Right kidney (tissue), 1 donor: ENCODE measurements at regions not wholly inside any gene's neighbourhood (a gene's known extent, or its start where the extent isn't known, plus 50 kb on each side); places are given as distances from the start of the nearest gene placed in this dataset.
"Not testable (repeated sequence)": the region's sequence is repeated elsewhere in the genome, so short reads cannot be mapped to it uniquely, and the experiment has no call there.

ENCODE experiments used
- DNase-seq: peaks from one replicate; pipeline ENCODE4 v3.0.0-alpha.2; 2016

- DNase-seq, result no peak
Measured at GRCh38 chr6:50962213-50962759, 143.6 kb downstream of the TFAP2B start.

DNA sequence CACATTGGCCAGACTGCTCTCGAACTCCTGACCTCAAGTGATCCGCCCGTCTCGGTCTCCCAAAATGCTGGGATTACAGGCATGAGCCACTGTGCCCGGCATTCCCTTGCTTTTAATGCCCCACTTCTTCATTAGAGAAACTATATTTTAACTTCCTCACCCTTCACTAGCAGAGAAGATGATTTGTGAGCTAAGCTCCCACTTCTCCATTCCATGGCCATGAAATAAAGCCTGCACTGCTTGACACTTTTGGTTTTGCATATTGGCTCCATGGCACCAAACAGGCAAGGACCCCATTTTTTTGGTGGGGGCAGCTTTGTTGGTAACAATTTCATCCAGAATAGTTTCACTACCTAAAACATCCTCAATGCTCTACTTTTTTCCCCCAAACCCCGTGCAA lies 145.3 kb downstream of the TFAP2B start:
- no peak for DNase-seq

DNA sequence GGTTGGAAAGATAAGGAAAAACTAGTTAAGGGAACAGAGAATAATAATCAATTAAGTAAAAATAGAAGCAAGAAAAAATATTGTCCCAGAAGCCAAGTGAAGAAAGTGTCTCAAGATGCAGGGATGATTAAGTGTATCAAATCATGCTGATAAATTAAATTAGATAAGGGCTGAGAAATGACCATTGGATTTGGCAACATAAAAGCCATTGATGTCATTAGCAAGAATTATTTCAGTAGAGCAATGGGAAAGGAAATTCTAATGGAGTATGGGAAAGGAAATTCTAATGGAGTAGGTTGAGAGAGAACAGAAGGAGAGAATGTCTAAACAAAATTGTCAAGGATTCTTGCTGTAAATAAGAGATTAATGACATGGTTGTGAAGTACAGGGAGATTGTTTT lies 146.8 kb downstream of the TFAP2B start:
- DNase-seq, result no peak

DNA sequence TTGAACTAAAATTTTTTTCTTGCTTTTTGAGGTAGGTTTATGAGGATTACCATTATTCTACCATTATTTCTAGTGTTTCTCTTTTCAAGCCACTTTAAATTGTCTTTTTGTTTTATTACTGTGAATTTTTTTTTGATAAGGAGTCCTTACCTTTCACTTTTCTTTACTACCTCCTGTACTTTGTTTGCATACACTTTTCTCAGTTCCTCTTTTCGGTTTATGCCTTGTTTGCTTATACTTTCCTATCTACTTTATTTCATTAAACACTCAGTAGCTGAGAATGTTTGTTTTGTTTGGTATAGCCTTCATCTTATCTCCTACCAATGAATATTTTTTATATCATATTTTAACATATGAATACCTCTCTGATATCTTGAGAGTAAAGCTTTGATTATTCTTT lies 147.9 kb downstream of the TFAP2B start:
- no peak for DNase-seq

- DNase-seq, result no peak
Measured at GRCh38 chr6:50966986-50967385, 148.3 kb downstream of the TFAP2B start.

DNA sequence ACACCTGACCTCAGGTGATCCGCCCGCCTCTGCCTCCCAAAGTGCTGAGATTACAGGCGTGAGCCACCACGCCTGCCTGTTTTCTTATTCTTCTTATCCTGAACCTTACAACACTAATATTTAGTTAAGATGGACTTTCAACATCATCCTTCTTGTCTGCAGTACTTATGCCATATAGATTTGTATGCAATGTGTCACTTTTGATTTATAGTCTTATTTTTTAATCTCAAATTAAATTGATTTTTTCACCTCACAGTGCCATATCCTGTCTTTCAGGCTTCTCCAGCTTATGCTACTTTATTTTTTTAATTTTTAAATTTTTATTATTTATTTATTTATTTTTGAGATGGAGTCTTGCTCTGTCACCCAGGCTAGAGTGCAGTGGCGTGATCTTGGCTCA lies 149.6 kb downstream of the TFAP2B start:
- not testable (repeated sequence) for DNase-seq

- no peak for DNase-seq
Measured at GRCh38 chr6:50970908-50971307, 152.2 kb downstream of the TFAP2B start.

DNA sequence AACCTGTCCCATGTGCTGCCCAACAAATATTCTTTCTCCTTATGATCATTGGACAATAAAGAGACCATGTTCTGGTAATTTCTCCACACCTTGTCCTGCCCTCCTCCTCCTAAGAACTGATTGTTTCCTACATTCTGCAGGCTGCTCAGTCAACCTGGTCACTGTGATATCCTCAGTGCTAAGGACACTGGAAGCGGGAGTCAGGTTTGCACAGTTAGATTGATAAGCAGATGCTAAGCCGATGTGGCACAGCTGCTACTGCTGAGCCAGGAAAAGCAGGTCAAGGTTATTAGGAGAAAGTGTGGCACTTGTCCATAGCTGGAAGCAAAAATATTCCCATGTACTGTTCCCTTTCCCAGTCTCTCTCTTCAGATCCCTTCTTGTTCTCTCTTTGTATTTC lies 154.8 kb downstream of the TFAP2B start:
- no peak for DNase-seq

DNA sequence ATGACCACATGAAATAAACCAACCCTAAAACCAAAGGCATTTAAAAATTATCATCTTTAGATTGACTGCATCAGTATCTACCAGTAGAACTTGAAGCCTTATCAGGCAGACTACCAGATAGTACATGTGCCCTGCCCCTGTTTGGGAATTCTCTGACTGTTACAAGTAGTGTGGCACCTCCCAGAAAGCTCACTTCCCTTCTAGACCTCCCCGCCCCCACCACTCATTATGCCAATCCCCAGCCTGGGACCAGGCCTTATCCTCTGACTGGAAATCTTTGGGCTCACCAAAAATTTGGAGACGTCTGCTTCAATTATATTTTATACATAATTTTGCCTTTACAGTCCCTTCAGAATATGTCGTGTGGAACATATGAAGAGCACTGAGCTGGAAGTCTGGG lies 155.6 kb downstream of the TFAP2B start:
- DNase-seq, result no peak

DNA sequence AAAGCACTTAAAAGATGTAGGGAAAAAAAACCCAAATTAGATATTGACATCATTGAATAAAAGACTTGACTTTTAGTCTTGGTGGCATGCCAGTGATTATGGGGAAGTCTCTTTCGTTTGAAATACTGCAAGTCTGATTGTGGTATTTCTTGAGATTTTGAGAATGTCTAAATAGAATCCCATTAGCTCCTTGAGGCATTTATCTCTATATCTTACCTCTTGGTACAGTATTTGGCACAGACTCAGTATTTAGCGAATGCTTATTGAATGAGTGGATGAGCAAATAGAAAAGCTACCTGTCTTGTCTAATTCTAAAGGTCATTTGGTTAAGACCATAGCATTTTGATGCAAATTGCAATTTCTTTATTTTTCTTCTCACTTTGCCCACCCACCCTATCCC lies 156.5 kb downstream of the TFAP2B start:
- no peak for DNase-seq

GRCh38 chr6:50976907-50977306 lies 158.2 kb downstream of the TFAP2B start:
- no peak for DNase-seq

DNA sequence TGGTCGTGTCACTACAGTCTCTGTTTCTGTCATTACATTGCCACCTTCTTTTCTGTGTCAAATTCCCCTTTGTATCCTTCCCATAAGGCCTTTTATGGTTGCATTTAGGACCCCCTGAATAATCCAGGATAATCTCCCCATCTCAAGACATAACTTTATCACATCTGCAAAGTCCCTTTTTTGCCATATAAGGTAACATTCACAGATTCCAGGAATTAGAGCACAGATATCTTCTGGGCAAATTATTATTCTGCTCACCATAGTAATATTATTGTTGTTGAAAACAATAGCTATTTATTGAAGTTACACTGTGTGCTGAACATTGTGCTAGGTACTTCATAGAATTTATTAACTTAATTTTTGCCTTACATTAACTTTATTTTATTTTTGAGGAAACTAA lies 159.1 kb downstream of the TFAP2B start:
- DNase-seq, result no peak

GRCh38 chr6:50978380-50979170 lies 159.9 kb downstream of the TFAP2B start:
- DNase-seq, result peak; percentile 5

- DNase-seq, result no peak
Measured at GRCh38 chr6:50979171-50979525, 160.5 kb downstream of the TFAP2B start.

DNA sequence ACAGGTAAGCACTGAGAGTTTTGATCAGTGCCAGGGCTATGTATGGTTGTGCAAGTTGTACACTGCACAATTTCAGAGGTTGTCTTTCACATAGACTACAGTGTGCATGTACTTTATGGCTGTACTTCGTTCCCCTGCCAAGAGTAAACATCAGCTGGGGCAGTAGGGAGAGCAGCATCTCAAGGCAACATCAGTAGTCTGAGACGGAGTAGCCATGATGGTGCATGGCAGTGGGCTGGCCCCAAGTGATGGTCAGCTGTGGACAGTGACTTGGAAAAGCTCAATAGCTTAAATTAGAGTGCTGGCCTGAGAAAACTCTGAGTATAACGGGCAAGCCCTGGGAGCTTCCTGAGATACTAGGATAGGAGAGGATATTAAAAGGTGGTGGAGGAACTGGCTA lies 165.5 kb downstream of the TFAP2B start:
- DNase-seq, result no peak

GRCh38 chr6:50986319-50986718 lies 167.6 kb downstream of the TFAP2B start:
- no peak for DNase-seq

GRCh38 chr6:50989123-50989522 lies 170.5 kb downstream of the TFAP2B start:
- DNase-seq, result no peak

DNA sequence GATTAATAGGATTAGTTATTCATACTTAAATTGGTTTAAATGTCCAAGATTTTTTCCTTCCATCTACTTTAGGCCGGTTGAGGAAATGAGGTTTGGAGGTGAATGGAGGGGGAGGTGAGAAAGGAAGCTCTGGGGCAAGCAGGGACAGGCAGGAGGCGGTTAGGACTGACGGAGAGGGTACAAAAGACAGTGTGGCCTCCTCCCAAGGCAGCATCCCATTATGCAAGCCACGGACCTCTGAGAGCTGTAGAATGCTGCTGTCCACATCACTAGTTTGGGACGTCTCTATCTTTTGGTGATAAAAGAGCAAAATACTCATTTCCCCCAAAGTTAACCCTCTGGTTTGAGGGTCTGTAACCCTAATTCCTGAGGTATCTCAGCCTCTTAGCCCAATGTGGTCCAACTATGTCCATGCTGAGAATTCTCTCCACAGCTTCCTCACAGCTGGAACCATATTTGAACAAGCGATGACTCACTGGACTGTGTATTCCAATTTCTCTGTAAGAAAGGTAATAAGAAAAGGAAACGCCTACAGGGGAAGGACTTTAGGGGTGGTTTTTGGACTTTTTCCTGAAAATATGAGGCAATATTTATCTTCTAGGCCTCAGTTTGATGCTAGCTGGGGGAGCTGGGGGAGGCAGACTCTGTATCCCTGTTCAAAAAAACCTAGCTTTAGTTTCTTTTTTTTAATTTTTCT lies 172.2 kb downstream of the TFAP2B start:
- DNase-seq, result no peak

DNA sequence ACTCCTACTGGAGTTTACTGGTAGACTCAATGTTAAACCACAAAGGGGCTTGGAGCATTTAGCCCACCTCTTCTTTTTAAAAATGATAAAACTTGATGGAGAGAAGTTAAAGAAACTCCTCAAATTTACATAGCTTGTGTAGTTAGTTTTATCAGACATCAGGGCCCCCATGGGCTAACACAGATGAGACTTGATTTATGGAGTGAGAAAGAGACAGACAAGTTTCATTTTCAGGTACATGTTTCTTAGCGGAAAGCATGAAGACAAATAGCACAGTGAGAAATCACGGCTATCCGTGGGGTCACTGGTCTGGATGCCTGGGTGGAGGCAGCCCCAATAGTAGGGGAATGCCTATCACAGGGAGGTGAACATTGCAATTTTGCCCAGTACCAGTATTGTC lies 173.6 kb downstream of the TFAP2B start:
- DNase-seq, result no peak

DNA sequence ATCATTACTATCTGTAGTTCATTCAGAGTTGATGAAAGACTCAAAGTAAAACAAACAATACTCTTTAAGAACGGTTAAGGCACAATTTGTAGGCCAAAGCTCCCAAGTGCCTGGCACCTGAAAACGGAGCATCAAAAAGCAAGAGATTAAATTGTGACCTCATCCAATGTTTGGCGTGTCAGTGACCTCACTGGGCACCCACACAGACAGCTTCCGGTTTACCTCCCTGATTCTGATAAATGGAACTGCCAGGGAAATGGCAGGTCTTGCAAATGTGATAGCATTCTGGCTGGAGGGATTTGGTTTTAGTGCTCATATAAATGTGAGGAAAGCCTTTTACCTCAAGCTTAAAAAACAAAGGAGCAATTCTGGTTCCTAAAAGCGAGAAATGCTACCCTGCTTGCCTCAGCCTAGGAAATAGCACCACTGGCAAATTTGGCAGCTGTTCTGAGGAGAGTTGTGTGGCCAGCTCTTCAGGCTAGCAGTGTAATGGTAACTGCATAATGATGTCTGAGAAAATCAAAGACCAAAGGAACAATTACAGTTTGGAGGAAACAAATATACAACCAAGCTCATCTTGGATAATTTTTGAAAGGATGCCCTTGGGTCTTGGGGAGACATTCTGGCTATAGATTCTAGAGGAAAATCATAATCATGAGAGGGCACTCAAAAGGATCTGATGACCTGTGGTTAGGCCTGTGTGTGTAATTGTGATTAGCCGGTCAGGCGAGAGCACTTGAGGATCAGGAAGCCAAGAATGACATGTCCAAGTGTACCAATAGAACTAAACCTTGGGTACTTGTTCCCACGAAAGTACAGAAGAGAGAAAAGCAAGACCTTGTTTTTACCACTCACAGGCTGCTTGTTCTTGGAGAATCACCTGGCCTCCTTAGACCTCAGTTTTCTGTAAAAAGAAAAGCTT lies 174.3 kb downstream of the TFAP2B start:
- DNase-seq, result no peak

DNA sequence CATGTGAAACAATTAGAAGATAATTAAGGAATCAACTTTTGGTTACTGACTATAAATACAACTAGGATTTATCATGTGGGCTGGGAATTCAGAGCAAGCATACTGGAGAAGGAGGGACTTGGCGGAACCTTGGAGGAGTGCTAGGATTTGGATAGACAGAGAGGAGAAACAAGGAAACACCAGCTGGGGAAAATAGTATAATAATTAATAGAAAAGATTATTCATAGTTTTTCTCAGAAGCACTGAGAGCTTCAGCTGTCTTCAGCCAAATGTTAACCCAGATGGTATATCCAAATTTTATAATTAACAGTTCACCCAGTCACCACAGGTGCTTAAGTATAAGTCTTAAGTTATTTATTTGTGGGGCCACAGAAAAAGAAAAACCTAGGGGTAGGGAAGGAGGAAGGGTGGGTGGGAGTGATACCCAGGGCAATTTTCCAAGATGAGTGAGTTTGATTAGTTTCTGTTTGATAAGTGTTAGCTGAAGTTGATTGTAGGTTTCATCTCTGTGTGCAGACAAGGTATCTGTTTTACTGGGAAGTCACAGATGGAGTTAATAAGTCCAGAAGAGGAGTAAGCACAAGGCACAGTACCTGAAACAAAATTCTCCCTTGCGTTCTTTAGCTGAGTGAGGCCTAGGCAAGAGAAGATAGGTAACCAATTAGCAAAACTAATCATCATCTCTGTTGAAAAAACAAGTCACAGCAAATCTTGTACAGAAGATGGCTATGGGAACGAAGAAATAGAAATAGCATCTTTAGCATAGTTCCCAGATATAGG lies 175.5 kb downstream of the TFAP2B start:
- DNase-seq, result no peak

DNA sequence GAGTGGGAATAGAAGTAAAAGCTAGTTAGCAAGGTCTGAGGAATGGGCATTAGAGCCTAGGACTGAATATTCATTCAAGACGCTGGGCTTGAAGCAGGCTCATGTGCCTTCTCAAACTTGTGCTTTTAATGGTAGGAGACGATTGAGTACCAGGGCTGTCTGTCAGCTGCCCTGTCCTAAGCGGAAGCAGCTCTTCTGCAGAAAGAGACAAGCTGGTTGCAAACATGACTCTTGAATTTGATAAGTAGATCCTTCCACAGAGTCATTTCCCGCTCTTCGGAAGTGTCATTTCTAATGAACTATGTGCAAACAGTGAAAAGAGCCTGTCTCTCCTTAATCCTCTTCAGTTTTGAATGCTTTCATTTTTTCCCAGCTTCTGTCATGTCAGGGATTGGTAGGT lies 176.4 kb downstream of the TFAP2B start:
- no peak for DNase-seq
